ENCODE measurements at regions not wholly inside any gene's neighbourhood (a gene's known extent, or its start where the extent isn't known, plus 50 kb on each side); places are given as distances from the start of the nearest gene placed in this dataset.
"Not testable (repeated sequence)": the region's sequence is repeated elsewhere in the genome, so short reads cannot be mapped to it uniquely, and the experiment has no call there.

DNA sequence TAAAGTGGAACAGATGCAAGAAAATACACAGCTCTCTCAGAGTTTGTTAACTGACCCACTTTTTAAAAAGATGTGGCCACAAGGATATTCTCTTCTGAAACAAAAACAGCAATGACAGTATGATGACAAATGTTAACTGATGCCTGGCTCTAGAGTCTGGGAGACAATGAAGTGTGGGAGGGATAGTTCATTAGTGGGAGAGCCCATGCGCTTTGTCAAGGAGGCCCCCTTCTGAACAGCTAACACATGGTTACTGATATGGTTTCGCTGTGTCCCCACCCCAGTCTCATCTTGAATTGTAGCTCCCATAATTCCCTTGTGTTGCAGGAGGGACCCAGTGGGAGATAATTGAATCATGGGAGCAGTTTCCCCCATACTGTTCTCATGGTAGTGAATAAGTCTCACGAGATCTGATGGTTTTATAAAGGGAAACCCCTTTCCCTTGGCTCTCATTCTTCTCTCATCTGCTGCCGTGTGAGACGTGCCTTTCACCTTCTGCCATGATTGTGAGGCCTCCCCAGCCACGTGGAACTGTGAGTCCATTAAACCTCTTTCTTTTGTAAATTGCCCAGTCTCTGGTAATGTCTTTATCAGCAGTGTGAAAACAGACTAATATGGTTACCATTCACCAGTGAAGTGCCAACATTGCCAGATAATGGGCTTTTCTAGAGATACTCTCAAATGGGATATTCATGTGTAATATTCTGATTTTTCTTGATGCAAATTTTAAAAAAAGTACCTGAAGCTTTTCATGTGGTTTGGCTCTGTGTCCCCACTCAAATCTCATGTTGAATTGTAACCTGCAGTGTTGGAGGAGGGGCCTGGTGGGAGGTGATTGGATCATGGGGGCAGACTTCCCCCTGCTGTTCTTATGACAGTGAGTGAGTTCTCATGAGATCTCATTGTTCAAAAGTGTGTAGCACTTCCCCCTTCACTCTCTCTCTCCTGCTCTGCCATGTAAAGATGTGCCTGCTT, 435.8 kb downstream of the SHISA9 start:
- DNase-seq (ENCODE audit: low spot score) = not testable (repeated sequence)

DNA sequence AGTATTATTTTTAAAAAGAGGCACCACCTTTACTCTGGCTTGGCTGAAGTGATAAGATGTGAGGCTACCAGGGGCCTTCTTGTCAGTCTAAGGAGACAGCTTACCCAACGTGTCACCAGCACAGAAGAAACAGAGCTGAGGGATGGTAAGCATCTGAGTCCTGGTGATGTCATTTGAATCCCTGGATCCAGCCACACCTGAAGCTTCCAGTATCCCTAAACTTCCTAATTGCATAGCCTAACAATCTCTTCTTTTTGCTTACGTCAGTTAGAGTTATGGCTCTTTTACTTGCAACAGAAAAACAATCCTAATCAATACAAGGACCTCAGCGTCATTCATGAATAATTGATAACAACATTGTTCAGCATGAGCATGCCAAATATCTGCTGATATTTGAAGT, 436.6 kb downstream of the SHISA9 start:
- no peak for DNase-seq (ENCODE audit: low spot score)

DNA sequence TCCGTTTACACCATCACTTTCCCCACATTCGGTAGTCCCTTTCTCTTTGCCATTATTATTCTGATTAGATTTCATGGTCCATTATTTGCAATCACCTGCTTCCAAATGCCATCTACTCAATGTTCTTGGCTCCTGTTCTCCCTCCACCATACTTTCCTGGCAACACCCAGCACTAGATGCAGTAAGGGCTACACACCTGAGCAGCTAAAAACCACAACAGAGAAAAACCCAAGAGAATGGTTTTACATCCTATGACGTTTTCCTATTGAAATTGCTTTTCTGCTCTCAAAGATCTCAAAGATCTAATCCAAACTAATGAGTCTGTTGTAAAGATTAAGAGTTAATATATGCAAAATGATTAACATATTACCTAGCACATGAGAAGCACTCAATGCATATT, 441.3 kb downstream of the SHISA9 start:
- no peak for DNase-seq (ENCODE audit: low spot score)

DNA sequence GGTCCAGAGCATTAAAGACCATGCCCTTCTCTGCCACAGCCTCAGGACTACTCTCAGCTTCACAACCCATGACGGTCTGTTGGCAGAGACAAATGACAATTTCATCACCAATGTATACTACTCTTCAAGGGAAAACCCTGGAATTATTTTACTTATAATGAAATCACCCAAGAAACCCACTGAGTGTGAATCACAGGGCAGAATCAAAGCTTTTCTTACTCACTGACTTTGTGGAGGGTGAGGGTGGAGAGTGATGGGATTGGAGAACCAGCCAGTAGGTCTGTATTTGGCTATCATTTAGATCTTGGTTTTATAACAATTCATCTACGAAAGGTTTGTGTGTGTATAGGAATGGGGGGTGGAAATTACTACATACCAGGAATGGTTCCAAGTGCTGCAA, 442.6 kb downstream of the SHISA9 start:
- no peak for DNase-seq (ENCODE audit: low spot score)

DNA sequence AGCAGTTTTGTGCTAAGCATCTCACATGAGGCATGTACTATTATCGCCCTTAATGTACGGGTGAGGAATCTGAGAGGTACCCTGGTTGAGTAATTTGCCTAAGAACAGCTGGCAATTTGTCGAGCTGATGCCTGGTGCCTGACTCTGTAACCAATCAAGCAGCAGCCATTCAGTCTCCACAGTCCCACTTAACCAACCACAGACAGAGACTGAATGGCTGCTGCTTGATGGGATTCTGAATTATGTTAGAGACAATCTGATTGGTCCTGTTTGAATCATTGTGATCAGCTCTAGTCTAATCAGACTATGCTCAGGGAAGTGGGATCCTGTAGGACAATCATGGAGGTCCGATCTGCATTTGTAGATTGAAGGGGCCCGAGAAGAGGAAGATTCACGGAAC, 447.0 kb downstream of the SHISA9 start:
- no peak for DNase-seq (ENCODE audit: low spot score)

DNA sequence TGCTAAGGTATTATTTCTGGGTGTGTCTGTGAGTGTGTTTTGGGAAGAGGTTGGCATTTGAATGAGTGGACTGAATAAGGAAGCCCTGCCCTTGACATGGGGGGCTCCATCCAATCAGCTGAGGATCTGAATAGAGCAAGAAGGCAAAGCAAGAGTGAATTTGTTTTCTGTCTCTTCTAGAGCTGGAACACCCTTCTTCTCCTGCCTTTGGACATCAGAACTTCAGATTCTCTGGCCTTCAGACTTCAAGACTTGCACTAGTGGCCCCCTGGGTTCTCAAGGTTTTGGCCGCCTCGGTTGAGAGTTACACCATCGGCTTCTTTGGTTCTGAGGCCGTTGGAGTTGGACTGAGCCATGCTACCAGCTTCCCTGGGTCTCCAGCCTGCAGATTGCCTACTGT, 448.6 kb downstream of the SHISA9 start:
- no peak for DNase-seq (ENCODE audit: low spot score)

DNA sequence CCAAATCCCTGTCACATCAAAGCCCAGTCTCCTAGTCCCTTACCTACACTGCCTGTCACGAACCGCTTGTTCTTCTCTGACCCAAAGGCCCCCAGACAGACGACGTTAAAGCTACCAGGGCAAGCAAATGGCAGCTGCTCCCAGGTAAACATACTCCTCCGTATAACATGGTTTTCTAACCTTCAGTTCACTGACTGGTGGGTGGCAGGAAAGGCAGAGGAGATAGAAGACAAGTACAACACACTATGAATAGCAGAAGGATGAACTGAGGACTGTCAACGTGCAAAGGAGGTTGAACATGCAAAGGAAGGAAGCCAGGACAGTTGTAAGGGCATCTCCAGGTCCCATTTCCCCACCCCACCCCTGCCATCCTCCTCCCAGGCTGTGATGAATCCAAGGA, 449.8 kb downstream of the SHISA9 start:
- DNase-seq (ENCODE audit: low spot score) = no peak

DNA sequence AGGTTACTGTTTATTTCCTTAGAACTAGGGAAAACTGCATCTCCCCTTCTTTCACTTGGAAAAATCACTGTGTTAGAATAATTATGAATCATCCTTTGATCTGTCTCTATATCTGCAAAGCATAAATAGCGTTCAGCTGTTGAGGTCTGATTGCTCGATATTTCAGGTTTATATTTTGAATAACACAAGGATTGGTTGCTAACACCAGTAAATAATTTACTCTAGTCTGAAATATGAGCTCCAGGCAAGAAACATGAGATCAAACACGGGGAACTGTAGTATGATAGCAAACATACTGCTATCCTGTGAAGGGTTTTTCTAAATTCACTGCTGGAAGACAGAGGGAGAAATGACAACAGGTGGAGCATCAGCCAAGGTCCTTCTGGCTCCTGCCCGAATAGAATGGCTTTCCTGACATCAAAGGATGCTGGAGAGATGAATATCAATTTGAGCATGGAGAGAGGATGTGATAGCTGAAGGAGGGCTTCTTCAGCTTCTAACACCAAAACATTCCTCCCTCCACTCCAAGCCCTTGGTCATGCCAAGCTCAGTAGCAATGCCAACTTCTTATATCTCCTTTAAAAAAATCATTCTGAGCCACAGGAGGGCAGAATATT, 450.3 kb downstream of the SHISA9 start:
- DNase-seq (ENCODE audit: low spot score) = no peak

DNA sequence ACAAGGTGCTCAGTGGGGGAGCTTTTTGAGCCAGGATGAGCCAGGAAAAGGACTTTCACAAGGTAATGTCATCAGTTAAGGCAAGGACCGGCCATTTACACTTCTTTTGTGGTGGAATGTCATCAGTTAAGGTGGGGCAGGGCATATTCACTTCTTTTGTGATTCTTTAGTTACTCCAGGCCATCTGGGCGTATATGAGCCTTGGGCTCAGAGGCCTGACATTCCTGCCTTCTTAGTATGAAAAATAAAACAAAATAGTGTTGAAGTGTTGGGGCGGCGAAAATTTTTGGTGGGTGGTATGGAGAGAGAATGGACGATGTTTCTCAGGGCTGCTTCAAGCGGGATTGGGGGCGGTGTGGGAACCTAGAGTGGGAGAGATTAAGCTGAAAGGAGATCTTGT, 451.4 kb downstream of the SHISA9 start:
- DNase-seq (ENCODE audit: low spot score) = not testable (repeated sequence)

DNA sequence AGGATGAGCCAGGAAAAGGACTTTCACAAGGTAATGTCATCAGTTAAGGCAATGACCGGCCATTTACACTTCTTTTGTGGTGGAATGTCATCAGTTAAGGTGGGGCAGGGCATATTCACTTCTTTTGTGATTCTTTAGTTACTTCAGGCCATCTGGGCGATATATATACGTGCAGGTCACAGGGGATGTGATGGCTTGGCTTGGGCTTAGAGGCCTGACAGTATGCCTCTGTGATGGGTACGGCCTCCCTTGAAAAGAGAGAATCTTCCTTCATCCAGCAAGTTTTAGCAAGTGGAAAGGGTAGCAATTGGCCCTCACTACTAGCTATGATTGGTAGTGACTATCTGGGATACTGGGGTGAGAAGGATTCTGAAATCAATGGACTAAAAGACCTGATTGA, 456.4 kb downstream of the SHISA9 start:
- DNase-seq (ENCODE audit: low spot score) = not testable (repeated sequence)

DNA sequence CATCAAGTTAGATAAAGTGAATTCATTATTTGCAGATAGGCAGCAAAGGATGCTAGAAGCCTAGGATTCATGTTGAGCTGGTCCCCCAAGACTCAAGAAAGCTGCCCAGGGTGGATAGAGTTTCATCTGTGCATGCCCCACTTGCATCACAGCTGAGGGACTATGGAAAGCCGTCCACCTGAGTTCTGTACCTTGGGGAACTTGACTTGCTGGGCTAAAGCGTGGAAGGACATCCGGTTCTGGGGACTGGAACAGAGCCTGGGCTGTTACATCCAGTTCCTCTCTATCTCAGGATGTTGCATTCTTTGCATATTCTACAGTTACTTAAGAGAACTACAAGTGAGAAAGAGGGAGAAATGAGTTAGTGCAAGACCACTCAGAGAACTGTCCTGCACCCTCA, 458.4 kb downstream of the SHISA9 start:
- DNase-seq (ENCODE audit: low spot score) = no peak

DNA sequence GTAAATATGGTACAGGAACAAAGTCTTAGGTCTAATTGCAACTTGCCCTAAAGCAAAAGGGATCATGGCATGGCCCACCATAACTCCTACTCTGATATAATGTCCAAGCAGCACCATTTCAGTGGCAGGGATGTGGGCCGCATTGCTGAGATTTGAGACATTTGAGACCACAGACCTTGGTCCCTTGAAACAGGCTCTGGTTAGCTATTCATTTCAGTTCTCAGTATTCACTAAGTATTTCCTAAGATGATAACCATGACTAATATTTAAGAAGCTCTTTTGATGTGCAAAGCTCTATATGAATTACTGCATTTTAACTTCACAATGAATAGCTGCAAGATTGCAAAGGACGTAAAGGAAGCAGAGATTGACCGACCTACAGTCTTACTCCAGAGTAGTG, 471.0 kb downstream of the SHISA9 start:
- no peak for DNase-seq (ENCODE audit: low spot score)

DNA sequence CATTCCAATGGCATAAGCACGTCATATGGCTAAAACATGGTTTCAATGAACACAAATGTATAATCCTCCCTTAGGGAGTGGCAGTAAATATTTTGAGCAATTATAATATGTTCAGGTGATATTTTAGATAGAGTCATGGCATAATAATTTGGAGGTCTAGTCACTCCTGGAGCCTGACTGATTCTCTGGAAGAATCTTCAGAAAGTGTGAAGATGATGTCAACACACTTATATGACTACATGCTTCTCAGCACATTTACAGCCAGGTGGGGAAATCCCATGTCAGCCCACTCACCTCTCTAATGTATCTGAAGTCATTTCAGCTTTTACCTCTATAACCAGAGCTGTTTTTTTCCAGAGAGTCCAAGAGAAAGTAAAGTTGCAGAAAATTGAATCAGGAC, 474.8 kb downstream of the SHISA9 start:
- DNase-seq (ENCODE audit: low spot score) = no peak

DNA sequence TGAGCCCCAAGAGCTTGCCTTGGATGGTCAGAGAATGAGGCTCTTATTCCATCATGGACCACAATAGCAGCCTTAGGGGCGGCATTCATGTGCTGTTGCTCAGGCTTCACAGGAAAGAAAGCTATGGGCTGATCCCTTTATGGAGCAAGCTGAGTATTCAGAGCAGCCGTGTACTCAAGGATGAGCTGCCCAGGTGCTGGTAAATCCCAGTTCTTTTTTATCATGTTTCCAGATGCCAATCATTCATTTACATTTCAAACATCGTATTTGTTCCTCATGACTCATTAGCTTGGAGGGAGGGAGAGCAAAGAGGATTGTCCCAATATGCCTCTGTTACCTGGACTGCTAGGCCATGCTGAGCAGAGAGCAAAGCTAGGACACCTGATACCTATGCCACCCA, 475.7 kb downstream of the SHISA9 start:
- DNase-seq (ENCODE audit: low spot score) = no peak

DNA sequence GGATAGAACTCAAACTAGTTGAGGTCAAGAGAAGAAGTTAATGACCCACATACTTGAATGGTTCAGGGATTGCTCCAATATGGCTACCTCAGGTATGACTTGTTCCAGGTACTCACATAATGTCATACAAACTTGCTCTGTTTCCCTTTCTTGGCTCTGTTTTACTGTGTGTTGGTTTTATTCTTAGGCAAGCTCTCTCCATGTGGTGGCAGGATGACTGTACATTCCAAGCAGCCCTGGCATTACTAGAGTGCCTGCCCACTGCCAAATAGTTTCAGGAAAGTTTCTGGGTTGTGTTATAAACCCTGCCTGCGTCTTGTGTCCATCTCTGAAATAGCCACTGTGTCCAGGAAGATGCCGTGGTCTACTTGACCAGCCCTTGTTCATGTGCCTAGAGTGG, 476.8 kb downstream of the SHISA9 start:
- DNase-seq (ENCODE audit: low spot score) = no peak

DNA sequence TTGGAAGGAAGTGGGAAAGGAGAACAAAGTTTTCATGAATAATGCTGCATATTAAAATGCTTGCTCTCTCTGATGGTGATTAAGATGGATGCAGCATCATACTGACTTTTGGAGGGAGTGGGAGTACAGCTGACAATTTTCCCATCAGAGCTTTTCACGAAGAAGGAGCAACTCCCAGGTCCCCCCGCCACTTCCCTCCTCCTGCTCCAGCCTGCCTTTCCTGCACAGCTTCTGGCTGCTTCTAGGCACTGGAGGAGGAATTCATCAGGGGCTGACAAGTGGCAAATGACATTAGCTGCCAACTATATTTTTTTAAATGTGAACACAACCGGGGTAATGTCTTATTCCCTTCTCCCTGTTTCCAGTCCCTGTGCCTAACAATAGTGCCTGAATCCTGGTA, 477.9 kb downstream of the SHISA9 start:
- no peak for DNase-seq (ENCODE audit: low spot score)

DNA sequence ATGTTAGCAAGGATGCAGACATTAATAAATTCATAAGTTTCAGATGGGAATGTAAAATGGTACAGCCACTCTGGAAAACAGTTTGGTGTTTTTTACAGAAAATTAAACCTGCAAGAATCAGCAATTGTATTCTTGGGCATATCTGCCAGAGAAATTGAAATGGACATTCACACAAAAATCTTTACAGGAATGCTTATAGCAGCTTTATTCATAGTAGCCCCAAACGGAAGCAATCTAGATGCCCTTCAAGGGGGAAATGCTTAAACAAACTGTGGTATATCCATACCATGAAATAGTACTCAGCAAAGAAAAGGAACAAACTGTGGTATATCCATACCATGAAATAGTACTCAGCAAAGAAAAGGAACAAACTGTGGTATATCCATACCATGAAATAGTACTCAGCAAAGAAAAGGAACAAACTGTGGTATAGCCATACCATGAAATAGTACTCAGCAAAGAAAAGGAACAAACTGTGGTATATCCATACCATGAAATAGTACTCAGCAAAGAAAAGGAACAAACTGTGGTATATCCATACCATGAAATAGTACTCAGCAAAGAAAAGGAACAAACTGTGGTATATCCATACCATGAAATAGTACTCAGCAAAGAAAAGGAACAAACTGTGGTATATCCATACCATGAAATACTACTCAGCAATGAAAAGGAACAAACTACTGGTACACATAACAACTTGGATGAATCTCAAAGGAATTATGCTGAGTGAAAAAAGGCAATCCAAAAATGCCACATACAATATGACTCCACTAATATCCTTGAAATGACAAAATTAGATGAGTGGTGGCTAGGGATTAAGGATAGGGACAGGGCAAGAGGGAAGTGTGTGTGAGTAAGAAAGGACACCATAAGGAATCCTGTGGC, 484.0 kb downstream of the SHISA9 start:
- DNase-seq (ENCODE audit: low spot score) = not testable (repeated sequence)

DNA sequence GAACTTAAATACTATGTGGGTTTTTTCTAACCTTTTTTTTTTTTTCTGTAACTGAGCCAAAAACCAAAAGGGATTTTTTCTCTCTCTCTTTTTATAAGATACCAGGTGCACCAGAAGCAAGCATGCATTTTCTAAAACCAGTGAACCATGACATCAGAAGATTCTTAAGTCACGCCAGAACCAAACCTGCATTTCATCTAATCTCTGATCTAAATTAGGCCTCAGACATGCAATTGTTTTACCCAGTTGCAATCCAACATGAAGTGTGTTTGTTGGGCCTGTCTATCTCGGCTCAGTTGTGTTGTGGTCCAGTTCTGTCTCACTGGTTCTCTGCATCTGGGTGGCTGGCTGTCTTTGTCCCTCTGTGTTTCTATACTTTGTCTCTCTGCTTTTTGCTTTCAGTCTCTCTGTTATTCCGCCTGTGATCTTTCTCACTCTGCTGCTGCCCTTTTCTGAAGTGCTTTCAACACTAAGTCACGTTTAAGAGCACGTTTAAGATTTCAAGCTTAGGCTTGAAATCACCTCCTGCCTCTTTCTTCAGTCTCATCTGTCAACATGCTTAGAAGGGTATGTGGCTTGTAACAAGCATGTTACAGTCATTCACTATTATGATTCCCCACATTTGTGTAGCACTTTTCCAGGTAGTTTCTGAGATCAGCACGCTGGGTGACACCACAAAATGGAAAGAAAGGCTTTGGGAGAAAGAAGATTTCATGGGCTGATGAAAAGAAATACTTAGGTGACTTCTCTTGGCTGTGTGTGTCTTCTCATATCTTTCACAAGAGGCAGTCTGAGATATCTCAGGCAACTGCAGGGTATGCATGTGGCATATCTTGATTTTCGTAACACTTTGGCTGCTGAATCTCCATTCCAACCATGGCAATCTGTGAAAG, 488.9 kb downstream of the SHISA9 start:
- DNase-seq (ENCODE audit: low spot score) = no peak

DNA sequence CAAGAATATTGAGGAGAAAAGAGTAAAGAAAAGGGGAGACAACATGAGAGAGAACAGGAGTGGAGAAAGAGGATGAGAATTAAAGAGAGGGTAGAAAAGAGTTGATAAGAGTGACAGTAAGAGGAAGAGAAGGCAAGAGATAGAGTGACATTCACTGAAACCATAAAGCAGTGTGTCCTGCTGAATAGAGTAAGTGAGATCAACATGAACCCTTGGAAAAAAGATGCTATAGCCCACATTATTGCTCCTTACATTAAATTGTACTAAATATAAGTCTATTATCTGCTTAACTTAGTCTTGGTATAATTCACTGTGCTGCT, 489.5 kb downstream of the SHISA9 start:
- DNase-seq (ENCODE audit: low spot score) = no peak

DNA sequence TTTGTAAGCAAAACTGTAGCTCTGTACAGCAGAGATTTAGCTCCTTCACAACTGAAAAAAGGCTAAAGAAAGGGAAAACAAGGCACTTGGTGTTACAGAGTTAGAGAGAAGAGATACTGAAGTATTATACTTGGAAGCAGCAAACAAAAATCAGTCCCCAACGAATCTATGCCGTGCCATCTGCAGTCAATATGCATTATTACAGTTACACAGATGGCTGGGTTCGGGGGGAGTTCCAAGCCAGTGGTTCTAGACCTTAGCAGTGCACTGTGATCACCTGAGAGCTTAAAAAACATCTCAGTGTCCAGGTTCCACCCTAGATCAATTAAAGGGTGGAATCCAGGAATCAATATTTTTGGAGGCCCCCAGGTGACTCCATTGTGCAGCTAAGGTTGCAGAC, 489.9 kb downstream of the SHISA9 start:
- no peak for DNase-seq (ENCODE audit: low spot score)

DNA sequence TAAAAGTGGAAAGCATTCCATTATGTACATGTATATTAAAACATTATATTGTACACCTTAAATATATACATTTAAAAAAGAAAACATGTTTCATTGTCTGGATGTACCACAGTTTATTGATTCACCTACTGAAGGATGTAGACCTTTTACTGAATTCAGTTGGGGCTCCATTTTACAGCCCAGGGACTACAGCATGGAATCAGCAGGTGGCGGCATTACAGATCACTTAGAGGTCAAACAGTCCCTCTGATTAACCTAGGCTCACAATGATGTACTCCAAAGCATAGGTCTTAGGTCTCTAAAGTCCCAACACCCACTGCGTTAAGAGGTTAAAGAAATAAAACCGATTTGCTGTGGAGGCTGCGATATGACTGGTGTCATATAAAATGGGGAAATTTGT, 490.9 kb downstream of the SHISA9 start:
- no peak for DNase-seq (ENCODE audit: low spot score)

DNA sequence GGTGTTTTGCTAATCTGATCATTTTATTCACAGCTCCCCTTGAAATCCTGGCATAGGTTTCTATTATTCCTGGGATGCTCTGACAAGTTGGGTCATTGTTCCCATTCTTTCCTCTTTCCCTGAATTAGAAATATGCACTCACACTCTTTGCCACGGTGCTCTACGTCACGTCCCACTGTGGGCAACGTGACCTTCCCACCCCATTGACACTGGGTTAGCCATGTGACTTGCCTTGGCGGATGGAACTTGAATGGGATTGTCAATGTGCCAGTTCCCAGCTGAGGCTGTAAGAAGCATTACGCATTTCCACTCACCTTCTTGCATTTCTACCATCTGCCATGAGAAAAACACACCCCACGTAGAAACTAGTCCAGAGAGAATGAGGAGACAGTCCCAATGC, 492.4 kb downstream of the SHISA9 start:
- DNase-seq (ENCODE audit: low spot score) = no peak

All from hepatic stellate cell (primary cell).